ENCODE measurements at regions not wholly inside any gene's neighbourhood (a gene's known extent, or its start where the extent isn't known, plus 50 kb on each side); places are given as distances from the start of the nearest gene placed in this dataset.

- peak overlapping the region; percentile 45 for H3K27ac ChIP-seq
- no peaks in the 10 kb centered on the region for H4K20me1 ChIP-seq (ENCODE audit: insufficient read depth, poor library complexity, severe bottlenecking)
- H2AFZ ChIP-seq, result no peak overlapping the region
- no peaks in the 10 kb centered on the region for H3K9me2 ChIP-seq (replicated peaks; ENCODE audit: insufficient read depth)
- peaks cover 40% of the 10 kb centered on the region for H3K4me1 ChIP-seq (ENCODE audit: insufficient read depth)
- H3K4me2 ChIP-seq, result no peak overlapping the region
- TF ChIP-seq CTCF (IDR thresholded peaks at IDR 0.05; ENCODE audit: poor library complexity) (no peak), EZH2 (IDR thresholded peaks at IDR 0.05; ENCODE audit: borderline replicate concordance) (no peak), EZH2phosphoT487 (IDR thresholded peaks at IDR 0.05; ENCODE audit: low read depth, severe bottlenecking, unreplicated experiment) (no peak)
- DNase-seq (ENCODE audit: low spot score), result no peak
- H3K9me3 ChIP-seq (ENCODE audit: low read depth), result no peaks in the 10 kb centered on the region
- H3K27me3 ChIP-seq, result no peaks in the 10 kb centered on the region
- H3K79me2 ChIP-seq, result no peaks in the 10 kb centered on the region
- no peak overlapping the region for H3K4me3 ChIP-seq
- H3K36me3 ChIP-seq (replicated peaks; ENCODE audit: insufficient read depth, low read depth), result no peaks in the 10 kb centered on the region
Observed at GRCh38 chr1:228801068-228801467, 65.8 kb downstream of the RHOU start.

GRCh38 chr1:228802386-228803220, 67.3 kb downstream of the RHOU start:
- no peaks in the 10 kb centered on the region for H4K20me1 ChIP-seq (ENCODE audit: insufficient read depth, poor library complexity, severe bottlenecking)
- H3K4me3 ChIP-seq, result no peak overlapping the region
- TF ChIP-seq EZH2 (IDR thresholded peaks at IDR 0.05; ENCODE audit: borderline replicate concordance) (no peak), CTCF (IDR thresholded peaks at IDR 0.05; ENCODE audit: poor library complexity) (no peak), EZH2phosphoT487 (IDR thresholded peaks at IDR 0.05; ENCODE audit: low read depth, severe bottlenecking, unreplicated experiment) (no peak)
- peaks cover 37% of the 10 kb centered on the region for H3K4me1 ChIP-seq (ENCODE audit: insufficient read depth)
- H3K27me3 ChIP-seq, result no peaks in the 10 kb centered on the region
- no peaks in the 10 kb centered on the region for H3K36me3 ChIP-seq (replicated peaks; ENCODE audit: insufficient read depth, low read depth)
- H2AFZ ChIP-seq, result no peak overlapping the region
- H3K9me2 ChIP-seq (replicated peaks; ENCODE audit: insufficient read depth), result no peaks in the 10 kb centered on the region
- peak; percentile 59 for DNase-seq (ENCODE audit: low spot score)
- no peaks in the 10 kb centered on the region for H3K9me3 ChIP-seq (ENCODE audit: low read depth)
- peak overlapping the region; percentile 57 for H3K27ac ChIP-seq
- no peak overlapping the region for H3K4me2 ChIP-seq
- WGBS (ENCODE audit: low lambda C conversion rate, missing lambda C conversion rate), result 71% methylated on average over 11 of the region's 11 CpGs
- no peaks in the 10 kb centered on the region for H3K79me2 ChIP-seq

GRCh38 chr1:228803421-228803820, 68.1 kb downstream of the RHOU start:
- Histone ChIP-seq H3K27ac (peak overlapping the region; percentile 57), H3K27me3 (no peaks in the 10 kb centered on the region), H2AFZ (no peak overlapping the region), H3K4me2 (no peak overlapping the region), H3K4me1 (ENCODE audit: insufficient read depth) (peaks cover 29% of the 10 kb centered on the region), H3K9me2 (replicated peaks; ENCODE audit: insufficient read depth) (no peaks in the 10 kb centered on the region), H3K4me3 (no peak overlapping the region), H4K20me1 (ENCODE audit: insufficient read depth, poor library complexity, severe bottlenecking) (no peaks in the 10 kb centered on the region), H3K9me3 (ENCODE audit: low read depth) (no peaks in the 10 kb centered on the region), H3K79me2 (no peaks in the 10 kb centered on the region), H3K36me3 (replicated peaks; ENCODE audit: insufficient read depth, low read depth) (no peaks in the 10 kb centered on the region)
- TF ChIP-seq EZH2 (IDR thresholded peaks at IDR 0.05; ENCODE audit: borderline replicate concordance), result no peak
- TF ChIP-seq EZH2phosphoT487 (IDR thresholded peaks at IDR 0.05; ENCODE audit: low read depth, severe bottlenecking, unreplicated experiment), result no peak
- no peak for TF ChIP-seq CTCF (IDR thresholded peaks at IDR 0.05; ENCODE audit: poor library complexity)
- WGBS (ENCODE audit: low lambda C conversion rate, missing lambda C conversion rate), result 93% methylated on average over 6 of the region's 6 CpGs
- DNase-seq (ENCODE audit: low spot score), result no peak

Measured in hepatocyte (in vitro differentiated cells).